ENCODE measurements at regions not wholly inside any gene's neighbourhood (a gene's known extent, or its start where the extent isn't known, plus 50 kb on each side); places are given as distances from the start of the nearest gene placed in this dataset.

DNA sequence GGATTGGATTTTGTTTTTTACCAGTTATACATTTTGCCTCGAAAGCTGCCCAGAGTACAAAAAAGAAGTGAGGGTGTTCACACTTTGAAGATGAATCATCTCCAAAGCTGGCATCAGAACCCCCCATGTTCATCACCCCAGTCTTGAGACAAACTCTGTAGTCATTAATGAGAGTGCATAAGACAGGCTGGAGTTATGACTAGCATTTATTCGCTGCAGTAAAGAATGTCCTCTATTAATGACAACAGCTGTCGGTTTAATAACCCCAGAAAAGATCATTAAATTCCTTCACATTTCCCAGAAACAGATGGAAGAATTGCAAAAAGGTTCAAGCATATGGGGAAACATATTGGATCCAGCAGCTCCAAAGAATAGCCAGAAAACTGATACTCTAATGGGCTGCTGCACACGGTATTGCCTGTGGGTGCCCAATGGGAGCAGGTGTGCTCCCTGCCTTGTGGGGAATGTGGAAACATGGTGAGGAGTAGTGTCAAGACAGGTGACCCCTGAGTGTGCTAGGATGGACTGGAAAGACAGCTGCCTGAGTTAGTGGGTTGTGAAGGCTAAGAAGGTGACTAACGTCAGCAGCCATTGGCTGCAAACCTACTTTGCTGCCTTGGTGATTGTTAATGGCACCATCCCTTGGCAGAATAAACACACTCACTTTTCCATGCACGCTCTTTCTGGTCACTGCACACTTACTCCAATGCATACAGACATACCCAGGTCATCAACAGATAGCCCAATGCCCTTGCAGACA is 81.9 kb downstream of the AIPL1 start:
- no peak overlapping the region for H3K9ac ChIP-seq (ENCODE audit: control insufficient read depth, insufficient read depth, low read length)
- BruUV-seq (replicated peaks), result no TSS peak
- CTCF ChIA-PET, result no interaction called here
- H3K79me2 ChIP-seq (ENCODE audit: control insufficient read depth, insufficient read depth, low read length), result no peaks in the 10 kb centered on the region
- RAD21 ChIA-PET (ENCODE audit: unreplicated experiment), result no interaction called here
- no peak for DNase-seq (ENCODE audit: low read depth, low spot score)
- H4K20me1 ChIP-seq (ENCODE audit: control insufficient read depth, insufficient read depth), result no peaks in the 10 kb centered on the region
- POLR2A ChIA-PET, result no interaction called here
- H3K27ac ChIP-seq (ENCODE audit: control insufficient read depth, insufficient read depth), result no peak overlapping the region
- no peak overlapping the region for H3K4me2 ChIP-seq (ENCODE audit: control insufficient read depth, insufficient read depth)
- no peak overlapping the region for H3K4me3 ChIP-seq
- no peak for FAIRE-seq
- no peak for ATAC-seq
- H3K9me3 ChIP-seq (replicated peaks; ENCODE audit: control insufficient read depth, insufficient read depth, low read length), result no peaks in the 10 kb centered on the region
- intact Hi-C loops (cut with micrococcal nuclease; ENCODE audit: unreplicated experiment), result no loop called here
- SMC1A ChIA-PET (ENCODE audit: uncharacterized antibody, unreplicated experiment), result no interaction called here
- no peaks in the 10 kb centered on the region for H3K27me3 ChIP-seq (replicated peaks in 1 of 2; ENCODE audit: control insufficient read depth in 2 of 2, insufficient read depth in 2 of 2, low read length in 1 of 2)
- H3K4me1 ChIP-seq (ENCODE audit: control insufficient read depth, insufficient read depth, low read length), result no peaks in the 10 kb centered on the region
- no peaks in the 10 kb centered on the region for H3K36me3 ChIP-seq (ENCODE audit: control insufficient read depth in 2 of 2, insufficient read depth in 2 of 2, low read length in 1 of 2)
- WGBS (ENCODE audit: insufficient coverage, insufficient replicate concordance, low lambda C conversion rate, missing lambda C conversion rate), result 15% methylated on average over 6 of the region's 6 CpGs
- no peak overlapping the region for H2AFZ ChIP-seq (ENCODE audit: control insufficient read depth, low read depth, low read length)
- TF ChIP-seq GABPA (IDR thresholded peaks at IDR 0.05; ENCODE audit: low read depth), result no peak
- no peak for TF ChIP-seq KDM1A (IDR thresholded peaks at IDR 0.05; ENCODE audit: borderline replicate concordance)
- TF ChIP-seq BMI1 (IDR thresholded peaks at IDR 0.05; ENCODE audit: borderline replicate concordance), result no peak
- no peak for TF ChIP-seq BCL11A (IDR thresholded peaks at IDR 0.05; ENCODE audit: low read depth, low read length)
- no peak for TF ChIP-seq RCOR1 (conservative IDR thresholded peaks at IDR 0.05; ENCODE audit: low read depth, low read length)
- TF ChIP-seq FOXK2 (IDR thresholded peaks at IDR 0.05), result no peak
- no peak for TF ChIP-seq POU2F2 (IDR thresholded peaks at IDR 0.05; ENCODE audit: borderline replicate concordance, low read depth, low read length)
- TF ChIP-seq JUNB (IDR thresholded peaks at IDR 0.05), result no peak
- TF ChIP-seq RBBP5 (conservative IDR thresholded peaks at IDR 0.05), result no peak
- no peak for TF ChIP-seq EED (IDR thresholded peaks at IDR 0.05; ENCODE audit: low read depth)
- TF ChIP-seq HCFC1 (IDR thresholded peaks at IDR 0.05; ENCODE audit: low read length), result no peak
- TF ChIP-seq PAX8 (IDR thresholded peaks at IDR 0.05), result no peak
- TF ChIP-seq, protein P1, sequence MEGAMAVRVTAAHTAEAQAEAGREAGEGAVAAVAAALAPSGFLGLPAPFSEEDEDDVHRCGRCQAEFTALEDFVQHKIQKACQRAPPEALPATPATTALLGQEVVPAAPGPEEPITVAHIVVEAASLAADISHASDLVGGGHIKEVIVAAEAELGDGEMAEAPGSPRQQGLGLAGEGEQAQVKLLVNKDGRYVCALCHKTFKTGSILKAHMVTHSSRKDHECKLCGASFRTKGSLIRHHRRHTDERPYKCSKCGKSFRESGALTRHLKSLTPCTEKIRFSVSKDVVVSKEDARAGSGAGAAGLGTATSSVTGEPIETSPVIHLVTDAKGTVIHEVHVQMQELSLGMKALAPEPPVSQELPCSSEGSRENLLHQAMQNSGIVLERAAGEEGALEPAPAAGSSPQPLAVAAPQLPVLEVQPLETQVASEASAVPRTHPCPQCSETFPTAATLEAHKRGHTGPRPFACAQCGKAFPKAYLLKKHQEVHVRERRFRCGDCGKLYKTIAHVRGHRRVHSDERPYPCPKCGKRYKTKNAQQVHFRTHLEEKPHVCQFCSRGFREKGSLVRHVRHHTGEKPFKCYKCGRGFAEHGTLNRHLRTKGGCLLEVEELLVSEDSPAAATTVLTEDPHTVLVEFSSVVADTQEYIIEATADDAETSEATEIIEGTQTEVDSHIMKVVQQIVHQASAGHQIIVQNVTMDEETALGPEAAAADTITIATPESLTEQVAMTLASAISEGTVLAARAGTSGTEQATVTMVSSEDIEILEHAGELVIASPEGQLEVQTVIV (IDR thresholded peaks at IDR 0.05; ENCODE audit: borderline replicate concordance, partially characterized antibody), result no peak
- no peak for TF ChIP-seq TBL1XR1 (IDR thresholded peaks at IDR 0.05; ENCODE audit: low read depth, low read length)
- in situ Hi-C loops (cut with MboI), result no loop called here
